ENCODE measurements at regions not wholly inside any gene's neighbourhood (a gene's known extent, or its start where the extent isn't known, plus 50 kb on each side); places are given as distances from the start of the nearest gene placed in this dataset.

DNA sequence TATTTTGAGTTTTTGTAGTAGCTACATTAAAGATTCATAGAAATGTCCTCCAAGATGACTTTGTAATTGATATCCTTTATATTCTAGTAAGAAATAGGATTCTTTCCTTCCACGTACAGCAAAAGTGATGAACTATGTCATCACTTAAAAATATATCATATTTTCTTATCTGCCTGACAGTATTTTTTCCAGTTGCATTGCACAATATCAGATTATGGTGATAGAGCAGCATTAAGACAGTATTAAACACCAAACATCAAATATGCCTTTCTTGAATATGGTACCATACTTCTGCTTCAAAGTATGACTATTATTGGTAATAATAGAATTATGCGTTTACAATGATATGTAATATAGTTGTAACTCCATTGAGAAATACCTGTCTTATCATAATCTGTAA lies 919.8 kb upstream of the EDIL3 start:
- TF ChIP-seq, protein P1, sequence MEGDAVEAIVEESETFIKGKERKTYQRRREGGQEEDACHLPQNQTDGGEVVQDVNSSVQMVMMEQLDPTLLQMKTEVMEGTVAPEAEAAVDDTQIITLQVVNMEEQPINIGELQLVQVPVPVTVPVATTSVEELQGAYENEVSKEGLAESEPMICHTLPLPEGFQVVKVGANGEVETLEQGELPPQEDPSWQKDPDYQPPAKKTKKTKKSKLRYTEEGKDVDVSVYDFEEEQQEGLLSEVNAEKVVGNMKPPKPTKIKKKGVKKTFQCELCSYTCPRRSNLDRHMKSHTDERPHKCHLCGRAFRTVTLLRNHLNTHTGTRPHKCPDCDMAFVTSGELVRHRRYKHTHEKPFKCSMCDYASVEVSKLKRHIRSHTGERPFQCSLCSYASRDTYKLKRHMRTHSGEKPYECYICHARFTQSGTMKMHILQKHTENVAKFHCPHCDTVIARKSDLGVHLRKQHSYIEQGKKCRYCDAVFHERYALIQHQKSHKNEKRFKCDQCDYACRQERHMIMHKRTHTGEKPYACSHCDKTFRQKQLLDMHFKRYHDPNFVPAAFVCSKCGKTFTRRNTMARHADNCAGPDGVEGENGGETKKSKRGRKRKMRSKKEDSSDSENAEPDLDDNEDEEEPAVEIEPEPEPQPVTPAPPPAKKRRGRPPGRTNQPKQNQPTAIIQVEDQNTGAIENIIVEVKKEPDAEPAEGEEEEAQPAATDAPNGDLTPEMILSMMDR (IDR thresholded peaks at IDR 0.05; ENCODE audit: control extremely low read depth in 1 of 3, insufficient read depth in 1 of 3, low read depth in 1 of 3, low read length in 3 of 3) = no peak
- TF ChIP-seq SIX5 (IDR thresholded peaks at IDR 0.05; ENCODE audit: low read depth, low read length) (no peak), TAF1 (IDR thresholded peaks at IDR 0.05; ENCODE audit: low read depth, low read length) (no peak), EGR1 (IDR thresholded peaks at IDR 0.05; ENCODE audit: borderline replicate concordance, low read depth, low read length) (no peak), SUZ12 (IDR thresholded peaks at IDR 0.05; ENCODE audit: low read length) (no peak), POLR2A (IDR thresholded peaks at IDR 0.05; ENCODE audit: control extremely low read depth in 1 of 2, low read depth in 2 of 2, low read length in 2 of 2) (no peak), MAFK (IDR thresholded peaks at IDR 0.05; ENCODE audit: low read depth, low read length) (no peak), ZNF274 (IDR thresholded peaks at IDR 0.05; ENCODE audit: borderline replicate concordance, extremely low read depth, low read length) (no peak), JUND (IDR thresholded peaks at IDR 0.05; ENCODE audit: low read length) (no peak), SIN3A (conservative IDR thresholded peaks at IDR 0.05 in 1 of 2, IDR thresholded peaks at IDR 0.05 in 1 of 2; ENCODE audit: low read depth in 1 of 2, low read length in 2 of 2) (no peak), CEBPB (IDR thresholded peaks at IDR 0.05; ENCODE audit: low read depth, low read length) (no peak)
- TF ChIP-seq, protein P2, sequence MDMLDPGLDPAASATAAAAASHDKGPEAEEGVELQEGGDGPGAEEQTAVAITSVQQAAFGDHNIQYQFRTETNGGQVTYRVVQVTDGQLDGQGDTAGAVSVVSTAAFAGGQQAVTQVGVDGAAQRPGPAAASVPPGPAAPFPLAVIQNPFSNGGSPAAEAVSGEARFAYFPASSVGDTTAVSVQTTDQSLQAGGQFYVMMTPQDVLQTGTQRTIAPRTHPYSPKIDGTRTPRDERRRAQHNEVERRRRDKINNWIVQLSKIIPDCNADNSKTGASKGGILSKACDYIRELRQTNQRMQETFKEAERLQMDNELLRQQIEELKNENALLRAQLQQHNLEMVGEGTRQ (IDR thresholded peaks at IDR 0.05; ENCODE audit: low read length) = no peak

All from H1 (cell line).